Fibroblast of lung (primary cell): ENCODE measurements at regions not wholly inside any gene's neighbourhood (a gene's known extent, or its start where the extent isn't known, plus 50 kb on each side); places are given as distances from the start of the nearest gene placed in this dataset.

Source experiments
- DNase-seq, 2 donors: peaks; one replicate each; pipeline versions ENCODE4 v3.0.0 to v3.0.0-alpha.2; 2010; ENCODE audit warnings: low read depth in 2 of 2
- H2AFZ ChIP-seq: 2 replicates; pipeline ENCODE4 v1.5.1; 2012; ENCODE audit warnings: low read length, control low read depth, inconsistent platforms
- H3K27ac ChIP-seq: 2 replicates; pipeline ENCODE4 v1.5.1; 2011; ENCODE audit warnings: low read length, control low read depth; ENCODE audit not compliant: insufficient read depth
- H3K27me3 ChIP-seq: 2 replicates; pipeline ENCODE4 v1.5.1; 2011; ENCODE audit warnings: mild to moderate bottlenecking, low read length; ENCODE audit not compliant: control insufficient read depth, insufficient read depth
- H3K36me3 ChIP-seq: 2 replicates; pipeline ENCODE4 v1.5.1; 2011; ENCODE audit warnings: low read length; ENCODE audit not compliant: control insufficient read depth, insufficient read depth
- H3K4me1 ChIP-seq: 2 replicates; pipeline ENCODE4 v1.5.1; 2011; ENCODE audit warnings: low read length; ENCODE audit not compliant: control insufficient read depth, insufficient read depth; ENCODE audit errors: extremely low read depth
- H3K4me2 ChIP-seq: 2 replicates; pipeline ENCODE4 v1.5.1; 2011; ENCODE audit warnings: low read length, control low read depth; ENCODE audit not compliant: insufficient read depth; ENCODE audit errors: extremely low read depth
- H3K4me3 ChIP-seq, 4 experiments: fragments of 200-600 bp in 1 of 4; sonication (generic) in 1 of 4; replicated peaks in 1 of 4; 2 replicates each; pipeline ENCODE4 v1.5.1; 2011 to 2016; ENCODE audit warnings: low read length in 4 of 4, low read depth in 3 of 4, mild to moderate bottlenecking in 3 of 4, control low read depth in 2 of 4, inconsistent platforms in 1 of 4, mixed read lengths in 1 of 4; ENCODE audit not compliant: insufficient read depth in 1 of 4; ENCODE audit errors: control extremely low read depth in 1 of 4
- H3K79me2 ChIP-seq: 2 replicates; pipeline ENCODE4 v1.5.1; 2012; ENCODE audit warnings: mild to moderate bottlenecking, low read length, inconsistent platforms; ENCODE audit not compliant: control insufficient read depth, insufficient read depth
- H3K9ac ChIP-seq: 2 replicates; pipeline ENCODE4 v1.5.1; 2011; ENCODE audit warnings: mild to moderate bottlenecking, low read length, control low read depth; ENCODE audit not compliant: insufficient read depth
- H3K9me3 ChIP-seq: 2 replicates; pipeline ENCODE4 v1.5.1; 2012; ENCODE audit warnings: low read depth, low read length; ENCODE audit not compliant: control insufficient read depth, insufficient read depth
- H4K20me1 ChIP-seq: 2 replicates; pipeline ENCODE4 v1.5.1; 2011; ENCODE audit warnings: low read length; ENCODE audit not compliant: control insufficient read depth, insufficient read depth; ENCODE audit errors: extremely low read depth
- CTCF ChIP-seq, 2 donors: IDR thresholded peaks in 1 of 2; conservative IDR thresholded peaks in 1 of 2; 1 replicate in 1 of 2; 2 replicates in 1 of 2; pipeline ENCODE4 v1.5.1; 2011 to 2012; ENCODE audit warnings: low read length in 2 of 2, control low read depth in 1 of 2, inconsistent platforms in 1 of 2, low read depth in 1 of 2, mild to moderate bottlenecking in 1 of 2
- EZH2 ChIP-seq: IDR thresholded peaks from 2 replicates; pipeline ENCODE4 v1.5.1; 2012; ENCODE audit warnings: low read length, control low read depth, mild to moderate bottlenecking; ENCODE audit errors: missing control alignments

- peak; percentile 53 to 85 for DNase-seq
- Histone ChIP-seq H2AFZ (no peak overlapping the region), H3K9me3 (no peaks in the 10 kb centered on the region), H3K4me3 (no peak overlapping the region), H3K27ac (no peak overlapping the region), H3K9ac (no peak overlapping the region), H3K27me3 (no peaks in the 10 kb centered on the region), H3K79me2 (no peaks in the 10 kb centered on the region), H3K36me3 (no peaks in the 10 kb centered on the region), H3K4me2 (no peak overlapping the region), H4K20me1 (no peaks in the 10 kb centered on the region), H3K4me1 (no peaks in the 10 kb centered on the region)
- TF ChIP-seq EZH2 (no peak), CTCF (conservative IDR thresholded peaks at IDR 0.05 in 1 of 2, IDR thresholded peaks at IDR 0.05 in 1 of 2; ENCODE audit: low read depth in 1 of 2, low read length in 2 of 2) (no peak)
These were observed 72.8 kb upstream of the MPP7 start for GRCh38 chr10:28375399-28376354.

- Histone ChIP-seq H3K79me2 (no peaks in the 10 kb centered on the region), H3K9ac (no peak overlapping the region), H3K27ac (no peak overlapping the region), H3K36me3 (no peaks in the 10 kb centered on the region), H2AFZ (no peak overlapping the region), H3K4me1 (no peaks in the 10 kb centered on the region), H4K20me1 (no peaks in the 10 kb centered on the region), H3K4me3 (no peak overlapping the region), H3K9me3 (no peaks in the 10 kb centered on the region), H3K27me3 (no peaks in the 10 kb centered on the region), H3K4me2 (no peak overlapping the region)
- TF ChIP-seq CTCF (conservative IDR thresholded peaks at IDR 0.05 in 1 of 2, IDR thresholded peaks at IDR 0.05 in 1 of 2; ENCODE audit: low read depth in 1 of 2, low read length in 2 of 2) (no peak), EZH2 (no peak)
- DNase-seq: no peak
These were observed 76.2 kb upstream of the MPP7 start for GRCh38 chr10:28378986-28379585.

GRCh38 chr10:28381466-28381865 is 78.6 kb upstream of the MPP7 start:
- no peak for DNase-seq
- Histone ChIP-seq H3K4me2 (no peak overlapping the region), H3K4me1 (no peaks in the 10 kb centered on the region), H3K4me3 (no peak overlapping the region), H3K9ac (no peak overlapping the region), H3K9me3 (no peaks in the 10 kb centered on the region), H3K27me3 (no peaks in the 10 kb centered on the region), H3K36me3 (no peaks in the 10 kb centered on the region), H3K27ac (no peak overlapping the region), H4K20me1 (no peaks in the 10 kb centered on the region), H2AFZ (no peak overlapping the region), H3K79me2 (no peaks in the 10 kb centered on the region)
- TF ChIP-seq EZH2: no peak
- TF ChIP-seq CTCF (conservative IDR thresholded peaks at IDR 0.05 in 1 of 2, IDR thresholded peaks at IDR 0.05 in 1 of 2; ENCODE audit: low read depth in 1 of 2, low read length in 2 of 2): no peak
